NB4 (cell line): ENCODE measurements at regions not wholly inside any gene's neighbourhood (a gene's known extent, or its start where the extent isn't known, plus 50 kb on each side); places are given as distances from the start of the nearest gene placed in this dataset.

Source experiments
- POLR2A ChIP-seq: IDR thresholded peaks from 2 replicates; pipeline ENCODE4 v1.6.1; 2011; ENCODE audit warnings: mild to moderate bottlenecking; ENCODE audit not compliant: insufficient read length; ENCODE audit errors: extremely low read depth
- TF ChIP-seq, protein P1 (sequence below): IDR thresholded peaks from one replicate; pipeline ENCODE4 v1.5.1; 2012; ENCODE audit warnings: low read depth, low read length
- TF ChIP-seq, protein P2 (sequence below): IDR thresholded peaks from 2 replicates; pipeline ENCODE4 v1.6.1; 2011; ENCODE audit warnings: low read depth, low read length

DNA sequence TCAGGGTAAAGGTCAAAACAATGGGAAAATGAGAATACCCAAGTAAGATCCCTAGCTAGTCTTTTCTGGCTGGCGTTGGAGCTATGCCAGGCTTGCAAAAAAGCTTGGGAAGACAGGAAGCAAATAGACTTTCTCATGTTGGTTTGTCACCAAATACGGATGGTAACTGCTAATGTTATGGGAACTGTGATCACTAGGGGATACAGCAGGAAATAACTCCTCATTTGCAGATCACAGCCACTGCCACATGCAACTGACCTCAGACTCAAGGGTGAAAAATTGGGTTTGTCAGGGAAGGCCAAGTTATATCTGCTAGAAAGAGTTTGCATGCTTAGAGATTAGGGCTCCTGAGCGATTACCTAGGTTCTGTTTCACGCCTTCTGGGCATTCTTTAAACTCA, 162.9 kb downstream of the NHLRC3 start:
- TF ChIP-seq, protein P1, sequence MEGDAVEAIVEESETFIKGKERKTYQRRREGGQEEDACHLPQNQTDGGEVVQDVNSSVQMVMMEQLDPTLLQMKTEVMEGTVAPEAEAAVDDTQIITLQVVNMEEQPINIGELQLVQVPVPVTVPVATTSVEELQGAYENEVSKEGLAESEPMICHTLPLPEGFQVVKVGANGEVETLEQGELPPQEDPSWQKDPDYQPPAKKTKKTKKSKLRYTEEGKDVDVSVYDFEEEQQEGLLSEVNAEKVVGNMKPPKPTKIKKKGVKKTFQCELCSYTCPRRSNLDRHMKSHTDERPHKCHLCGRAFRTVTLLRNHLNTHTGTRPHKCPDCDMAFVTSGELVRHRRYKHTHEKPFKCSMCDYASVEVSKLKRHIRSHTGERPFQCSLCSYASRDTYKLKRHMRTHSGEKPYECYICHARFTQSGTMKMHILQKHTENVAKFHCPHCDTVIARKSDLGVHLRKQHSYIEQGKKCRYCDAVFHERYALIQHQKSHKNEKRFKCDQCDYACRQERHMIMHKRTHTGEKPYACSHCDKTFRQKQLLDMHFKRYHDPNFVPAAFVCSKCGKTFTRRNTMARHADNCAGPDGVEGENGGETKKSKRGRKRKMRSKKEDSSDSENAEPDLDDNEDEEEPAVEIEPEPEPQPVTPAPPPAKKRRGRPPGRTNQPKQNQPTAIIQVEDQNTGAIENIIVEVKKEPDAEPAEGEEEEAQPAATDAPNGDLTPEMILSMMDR, result no peak
- TF ChIP-seq, protein P2, sequence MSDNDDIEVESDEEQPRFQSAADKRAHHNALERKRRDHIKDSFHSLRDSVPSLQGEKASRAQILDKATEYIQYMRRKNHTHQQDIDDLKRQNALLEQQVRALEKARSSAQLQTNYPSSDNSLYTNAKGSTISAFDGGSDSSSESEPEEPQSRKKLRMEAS, result no peak
- no peak for TF ChIP-seq POLR2A
